GM19351 (cell line): ENCODE measurements at regions not wholly inside any gene's neighbourhood (a gene's known extent, or its start where the extent isn't known, plus 50 kb on each side); places are given as distances from the start of the nearest gene placed in this dataset.

Experiments
- ATAC-seq: cut with Tn5 transposase; IDR thresholded peaks from one replicate; pipeline ENCODE4 v1.9.1; 2021; ENCODE audit warnings: mild to moderate bottlenecking, moderate library complexity; ENCODE audit not compliant: unreplicated experiment

- no peak for ATAC-seq
Observed at GRCh38 chr18:6465281-6465680, 50.6 kb upstream of the L3MBTL4 start.

- ATAC-seq, result no peak
Observed at GRCh38 chr18:6476190-6476589, 61.5 kb upstream of the L3MBTL4 start.

DNA sequence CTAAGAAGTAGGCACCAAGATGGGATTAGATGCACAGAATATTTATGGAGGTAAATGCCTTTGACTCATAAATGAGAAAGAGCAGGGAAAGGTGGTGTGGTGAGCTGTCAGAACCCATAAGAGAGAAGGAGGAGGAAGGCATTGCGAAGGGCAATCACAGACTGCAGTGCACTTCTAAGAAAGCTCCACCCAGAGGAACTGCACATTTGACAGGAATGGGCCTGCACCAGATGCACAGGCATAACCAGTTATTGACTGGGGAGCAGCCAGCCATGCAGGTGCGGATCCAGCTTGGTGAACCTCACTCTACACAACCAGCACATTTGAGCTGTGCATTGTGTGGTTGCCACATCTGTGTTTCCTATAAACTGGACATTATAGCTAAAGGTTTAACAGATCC is 62.2 kb upstream of the L3MBTL4 start:
- no peak for ATAC-seq

DNA sequence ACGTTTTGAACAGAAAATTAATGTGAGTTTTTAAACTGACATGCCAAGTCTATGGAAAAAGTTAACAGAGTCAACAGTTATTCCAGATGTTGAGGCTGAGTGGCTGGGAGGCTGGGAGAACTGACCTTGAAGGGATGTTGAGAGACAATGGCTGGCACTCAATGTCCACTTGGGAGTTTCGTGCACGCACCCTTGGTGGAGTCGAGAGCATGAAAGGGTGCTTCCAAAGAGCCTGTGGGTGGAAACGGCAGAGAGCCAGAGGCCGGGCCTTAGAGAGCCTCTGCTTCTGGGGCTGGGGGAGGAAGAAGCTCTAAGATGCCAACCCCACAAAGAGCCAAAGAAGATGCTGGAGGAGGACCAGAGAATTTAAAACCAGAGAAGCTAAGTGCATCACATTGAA is 63.4 kb upstream of the L3MBTL4 start:
- ATAC-seq, result no peak

DNA sequence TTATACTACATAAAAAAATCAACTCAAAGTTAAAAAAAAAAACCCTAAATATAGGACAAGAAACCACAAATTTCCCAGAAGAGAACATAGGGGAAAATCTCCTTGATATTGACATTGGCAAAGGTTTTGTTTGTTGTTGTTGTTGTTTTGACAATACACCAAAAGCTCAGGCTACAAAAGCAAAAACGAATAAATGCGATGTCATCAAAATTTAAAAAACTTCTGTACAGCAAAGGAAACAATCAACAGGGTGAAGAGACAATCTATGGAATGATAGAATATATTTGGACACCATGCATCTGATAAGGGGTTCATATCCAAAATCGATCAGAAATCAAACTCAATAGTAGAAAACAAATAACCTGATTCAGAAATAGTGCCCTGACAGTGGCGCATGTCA is 65.0 kb upstream of the L3MBTL4 start:
- ATAC-seq, result no peak

DNA sequence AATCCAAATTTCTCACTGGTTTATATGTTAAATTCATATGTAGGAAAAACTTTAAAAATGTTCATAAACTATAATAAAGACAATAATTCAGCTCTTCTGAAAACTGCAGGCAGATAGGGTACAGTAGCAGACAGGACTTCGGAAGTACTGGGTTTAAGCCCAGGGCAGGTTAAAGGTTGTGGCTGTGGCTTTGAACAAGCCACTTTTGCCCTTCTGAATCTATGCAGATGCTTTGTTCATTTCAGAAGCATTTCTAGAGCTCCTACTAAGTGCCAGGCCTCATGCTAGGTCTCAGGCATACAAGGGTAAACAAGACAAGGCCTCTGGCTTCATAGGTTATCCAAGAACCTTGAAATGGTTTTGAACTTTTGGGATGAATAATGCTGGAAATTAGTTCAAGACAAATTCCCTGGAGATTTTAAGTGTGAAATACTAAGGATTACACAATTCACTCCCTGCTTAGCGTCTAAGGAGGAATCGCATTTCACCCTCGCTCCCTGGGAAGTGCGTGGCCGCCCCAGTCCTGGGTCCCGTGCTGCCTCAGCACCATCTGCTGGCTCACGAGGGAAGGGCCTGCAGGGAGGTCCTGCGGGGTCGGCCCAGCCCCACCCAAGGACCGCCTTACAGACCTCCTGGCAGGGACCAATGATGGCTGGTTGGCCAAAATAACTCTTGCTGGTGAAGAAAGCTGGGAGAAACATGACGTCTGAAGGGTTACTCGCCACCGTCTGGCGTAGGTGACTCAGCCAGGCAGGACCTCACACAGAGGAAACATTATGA is 67.7 kb upstream of the L3MBTL4 start:
- peak; percentile 88 for ATAC-seq

DNA sequence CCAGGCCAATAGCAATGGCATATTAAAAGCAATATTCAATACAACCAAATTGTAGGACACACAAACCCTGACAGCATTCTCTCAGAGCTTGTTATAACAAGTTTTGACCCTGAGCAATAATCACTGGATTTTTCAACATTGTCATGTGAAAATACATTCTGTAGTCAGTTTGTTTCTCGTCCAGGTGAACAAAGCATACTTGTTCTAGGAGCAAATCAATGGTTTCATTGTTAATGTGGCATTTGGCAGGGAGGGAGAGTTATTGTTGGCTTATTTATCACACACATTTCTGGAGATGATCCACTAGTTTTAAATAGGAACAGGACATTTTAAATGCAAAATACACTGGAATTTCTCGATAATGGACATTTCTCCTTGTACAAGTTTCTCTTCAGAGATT is 69.9 kb upstream of the L3MBTL4 start:
- no peak for ATAC-seq

DNA sequence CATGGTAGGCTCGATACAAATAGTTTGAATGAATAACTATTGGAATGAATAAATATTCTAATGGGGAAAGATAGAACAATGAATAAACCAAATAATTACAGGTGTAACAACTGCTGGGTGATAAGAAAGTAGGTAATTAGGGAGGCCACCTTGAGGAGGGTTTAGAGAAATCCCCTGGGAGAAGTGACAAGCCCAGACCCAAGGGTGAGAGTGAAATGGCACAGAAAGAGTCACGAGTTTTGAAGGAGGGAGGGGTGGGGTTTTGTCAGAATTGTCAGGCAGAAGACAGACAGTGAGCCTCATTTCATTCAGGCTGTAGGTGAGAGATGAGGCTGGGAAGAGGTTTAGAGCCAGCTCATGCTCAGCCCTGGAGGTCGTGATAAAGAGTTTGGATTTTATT is 71.6 kb upstream of the L3MBTL4 start:
- no peak for ATAC-seq

- no peak for ATAC-seq
Observed at GRCh38 chr18:6486764-6487426, 72.2 kb upstream of the L3MBTL4 start.

DNA sequence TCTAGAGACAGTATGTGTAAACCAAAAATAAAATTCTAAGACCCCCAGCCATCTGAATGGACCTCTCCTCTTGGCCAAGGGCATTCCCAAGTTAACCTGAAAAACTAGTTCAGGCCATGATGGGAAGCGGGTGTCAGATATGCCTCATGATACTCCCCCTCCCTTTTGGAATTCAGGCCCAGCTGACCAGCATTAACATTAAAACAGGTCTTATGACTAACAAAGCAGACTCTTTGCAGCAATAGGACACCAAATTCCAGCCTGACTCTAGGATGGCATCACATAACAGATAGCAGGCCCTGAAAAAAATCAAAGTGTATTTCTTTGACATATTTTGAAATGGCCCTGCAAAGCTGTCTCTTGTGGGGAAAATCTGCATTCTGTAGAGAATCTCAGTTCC is 73.3 kb upstream of the L3MBTL4 start:
- no peak for ATAC-seq

GRCh38 chr18:6488956-6489355 is 74.2 kb upstream of the L3MBTL4 start:
- no peak for ATAC-seq

DNA sequence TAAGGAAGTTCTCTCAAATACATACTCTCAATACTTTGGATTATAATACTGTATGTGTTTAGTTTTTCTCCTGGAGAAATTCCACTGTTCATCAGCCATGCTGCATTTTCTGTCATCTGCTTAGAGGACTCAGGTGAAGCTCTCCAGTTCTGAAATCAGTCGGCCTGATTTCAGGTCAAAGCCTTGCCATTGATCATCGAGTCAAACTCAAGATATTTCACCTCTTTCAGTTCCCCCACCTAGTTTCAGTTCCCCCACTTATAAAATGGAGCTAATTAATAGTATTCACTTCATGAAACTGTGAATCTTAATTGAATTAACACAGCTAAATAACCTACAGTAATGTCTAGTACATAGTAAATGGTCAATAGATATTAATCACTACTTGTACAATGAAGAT is 75.3 kb upstream of the L3MBTL4 start:
- no peak for ATAC-seq

DNA sequence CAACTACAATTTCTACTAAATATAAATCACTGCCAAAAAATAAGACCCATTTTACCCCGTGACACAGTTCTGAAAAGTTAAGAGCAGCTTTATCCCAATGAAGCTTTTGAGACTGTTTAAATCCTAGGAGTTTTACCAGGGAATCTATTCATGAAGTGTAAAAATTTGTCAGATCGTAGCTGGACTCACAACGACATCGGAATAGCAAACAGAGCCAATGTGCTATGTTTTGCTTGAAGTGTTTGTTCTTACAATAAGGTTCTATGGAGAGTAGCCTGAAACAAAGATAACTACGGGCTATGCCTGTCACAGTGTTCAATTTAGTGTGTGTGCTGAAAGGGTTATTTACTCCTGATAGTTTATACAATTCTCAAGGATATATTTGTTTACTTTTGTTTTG is 78.5 kb upstream of the L3MBTL4 start:
- no peak for ATAC-seq

DNA sequence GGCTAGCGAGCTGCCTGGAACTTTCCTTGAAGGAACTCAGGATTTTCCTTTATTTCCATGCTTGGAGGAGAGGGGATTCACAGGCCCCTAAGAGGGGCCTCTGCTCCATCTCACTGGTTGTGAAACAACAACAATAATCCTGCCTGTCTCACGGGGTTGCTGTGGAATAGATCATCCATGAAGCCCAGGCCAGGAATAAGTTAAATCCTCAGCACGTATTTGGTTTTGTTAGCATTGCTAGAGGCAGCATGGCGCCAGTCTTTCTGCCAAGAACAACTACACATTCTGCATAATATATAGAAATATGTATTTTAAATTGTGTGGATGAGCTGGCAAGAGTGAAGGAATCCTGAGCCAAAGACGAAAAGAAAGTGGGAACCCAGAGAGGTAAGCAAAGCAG is 80.8 kb upstream of the L3MBTL4 start:
- ATAC-seq, result no peak

DNA sequence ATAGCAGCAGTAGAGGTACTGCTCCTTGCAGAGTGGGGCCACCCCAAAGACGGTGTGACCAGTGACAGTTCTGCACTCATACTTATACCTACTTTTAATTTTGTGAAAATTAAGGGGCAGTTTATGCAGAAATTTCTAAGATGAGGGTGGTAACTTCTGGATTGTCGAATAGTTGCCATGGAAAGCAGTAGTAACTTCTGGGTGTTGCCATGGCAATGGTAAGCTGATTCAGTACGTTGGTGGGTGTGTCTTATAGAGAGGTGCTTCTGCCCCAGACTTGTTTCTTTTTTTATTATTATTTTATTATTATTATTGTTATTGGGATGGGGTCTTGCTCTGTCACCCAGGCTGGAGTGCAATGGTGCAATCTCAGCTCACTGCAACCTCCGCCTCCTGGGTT is 82.8 kb upstream of the L3MBTL4 start:
- no peak for ATAC-seq

- no peak for ATAC-seq
Observed at GRCh38 chr18:6498289-6498856, 83.7 kb upstream of the L3MBTL4 start.

GRCh38 chr18:6504605-6505497 is 90.1 kb upstream of the L3MBTL4 start:
- ATAC-seq, result no peak

DNA sequence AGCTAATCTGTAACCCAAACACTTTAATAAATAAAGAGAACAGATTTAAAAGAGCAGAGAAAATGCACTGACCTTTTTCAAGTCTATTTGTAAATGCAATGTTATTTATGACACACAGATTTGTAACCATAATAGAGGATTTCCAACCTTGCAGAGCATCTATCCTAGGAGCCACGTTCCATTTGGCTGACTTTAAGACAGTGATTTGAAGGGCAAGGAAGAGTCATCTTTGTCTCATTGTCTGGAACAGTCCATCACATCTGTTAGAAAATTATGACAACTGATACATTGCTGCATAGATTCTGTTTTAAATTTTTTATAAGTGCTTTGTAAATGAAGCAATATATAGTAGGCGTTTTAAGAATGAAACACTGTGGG is 90.8 kb upstream of the L3MBTL4 start:
- ATAC-seq, result no peak

DNA sequence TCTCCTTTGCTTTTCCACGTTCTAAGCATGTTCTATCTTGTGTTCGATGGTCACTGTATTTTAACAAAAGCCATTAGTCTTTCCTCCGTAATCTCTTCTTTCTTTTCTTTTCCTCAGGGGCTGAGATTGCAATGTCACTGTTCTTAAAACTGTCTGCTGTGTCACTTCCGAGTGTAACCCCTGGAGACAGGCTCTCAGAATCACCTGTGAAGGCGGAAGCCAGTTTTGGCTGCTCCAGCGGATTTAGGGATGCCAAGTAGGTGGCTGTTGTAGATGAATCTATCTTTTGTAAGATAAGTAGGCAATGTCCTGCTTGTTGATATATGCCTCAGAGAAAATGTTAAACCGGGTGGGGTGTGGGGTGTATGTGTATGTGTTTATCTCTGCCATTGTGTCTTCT is 94.7 kb upstream of the L3MBTL4 start:
- ATAC-seq, result peak; percentile 25

GRCh38 chr18:6509832-6510231 is 95.1 kb upstream of the L3MBTL4 start:
- ATAC-seq, result peak; percentile 44

- ATAC-seq, result no peak
Observed at GRCh38 chr18:6520901-6521300, 106.2 kb upstream of the L3MBTL4 start.
